ENCODE measurements at regions not wholly inside any gene's neighbourhood (a gene's known extent, or its start where the extent isn't known, plus 50 kb on each side); places are given as distances from the start of the nearest gene placed in this dataset.

- TF ChIP-seq REST (IDR thresholded peaks at IDR 0.05; ENCODE audit: low read depth) (no peak), TAF1 (IDR thresholded peaks at IDR 0.05; ENCODE audit: low read depth) (no peak), EGR1 (IDR thresholded peaks at IDR 0.05) (no peak), ZBTB7A (IDR thresholded peaks at IDR 0.05; ENCODE audit: low read depth) (no peak), TCF12 (IDR thresholded peaks at IDR 0.05; ENCODE audit: low read depth) (no peak), YY1 (IDR thresholded peaks at IDR 0.05; ENCODE audit: low read depth) (no peak), FOXM1 (IDR thresholded peaks at IDR 0.05; ENCODE audit: borderline replicate concordance, low read depth) (no peak), CREB1 (IDR thresholded peaks at IDR 0.05; ENCODE audit: low read depth) (no peak), EP300 (IDR thresholded peaks at IDR 0.05; ENCODE audit: borderline replicate concordance) (no peak), CEBPB (IDR thresholded peaks at IDR 0.05) (no peak), RAD21 (IDR thresholded peaks at IDR 0.05; ENCODE audit: low read depth) (no peak), USF1 (IDR thresholded peaks at IDR 0.05) (no peak), TEAD4 (IDR thresholded peaks at IDR 0.05) (no peak), MAX (IDR thresholded peaks at IDR 0.05) (no peak), NFIC (IDR thresholded peaks at IDR 0.05) (no peak)
Observed at GRCh38 chr6:2497922-2498623, 252.6 kb downstream of the MYLK4 start.

GRCh38 chr6:2496291-2496690 lies 250.9 kb upstream of the GMDS start:
- no peak for TF ChIP-seq MAX (IDR thresholded peaks at IDR 0.05)
- no peak for TF ChIP-seq TEAD4 (IDR thresholded peaks at IDR 0.05)
- TF ChIP-seq CREB1 (IDR thresholded peaks at IDR 0.05; ENCODE audit: low read depth) = no peak
- no peak for TF ChIP-seq TCF12 (IDR thresholded peaks at IDR 0.05; ENCODE audit: low read depth)
- no peak for TF ChIP-seq FOXM1 (IDR thresholded peaks at IDR 0.05; ENCODE audit: borderline replicate concordance, low read depth)
- no peak for TF ChIP-seq TAF1 (IDR thresholded peaks at IDR 0.05; ENCODE audit: low read depth)
- no peak for TF ChIP-seq RAD21 (IDR thresholded peaks at IDR 0.05; ENCODE audit: low read depth)
- no peak for TF ChIP-seq USF1 (IDR thresholded peaks at IDR 0.05)
- no peak for TF ChIP-seq YY1 (IDR thresholded peaks at IDR 0.05; ENCODE audit: low read depth)
- no peak for TF ChIP-seq ZBTB7A (IDR thresholded peaks at IDR 0.05; ENCODE audit: low read depth)
- no peak for TF ChIP-seq EGR1 (IDR thresholded peaks at IDR 0.05)
- TF ChIP-seq REST (IDR thresholded peaks at IDR 0.05; ENCODE audit: low read depth) = no peak
- TF ChIP-seq NFIC (IDR thresholded peaks at IDR 0.05) = no peak
- no peak for TF ChIP-seq EP300 (IDR thresholded peaks at IDR 0.05; ENCODE audit: borderline replicate concordance)
- no peak for TF ChIP-seq CEBPB (IDR thresholded peaks at IDR 0.05)

- no peak for TF ChIP-seq NFIC (IDR thresholded peaks at IDR 0.05)
- TF ChIP-seq RAD21 (IDR thresholded peaks at IDR 0.05; ENCODE audit: low read depth) = no peak
- TF ChIP-seq TAF1 (IDR thresholded peaks at IDR 0.05; ENCODE audit: low read depth) = no peak
- TF ChIP-seq CEBPB (IDR thresholded peaks at IDR 0.05) = no peak
- TF ChIP-seq ZBTB7A (IDR thresholded peaks at IDR 0.05; ENCODE audit: low read depth) = no peak
- TF ChIP-seq TEAD4 (IDR thresholded peaks at IDR 0.05) = no peak
- TF ChIP-seq EGR1 (IDR thresholded peaks at IDR 0.05) = no peak
- no peak for TF ChIP-seq TCF12 (IDR thresholded peaks at IDR 0.05; ENCODE audit: low read depth)
- TF ChIP-seq REST (IDR thresholded peaks at IDR 0.05; ENCODE audit: low read depth) = no peak
- no peak for TF ChIP-seq EP300 (IDR thresholded peaks at IDR 0.05; ENCODE audit: borderline replicate concordance)
- TF ChIP-seq YY1 (IDR thresholded peaks at IDR 0.05; ENCODE audit: low read depth) = no peak
- TF ChIP-seq CREB1 (IDR thresholded peaks at IDR 0.05; ENCODE audit: low read depth) = no peak
- no peak for TF ChIP-seq FOXM1 (IDR thresholded peaks at IDR 0.05; ENCODE audit: borderline replicate concordance, low read depth)
- no peak for TF ChIP-seq USF1 (IDR thresholded peaks at IDR 0.05)
- no peak for TF ChIP-seq MAX (IDR thresholded peaks at IDR 0.05)
Observed at GRCh38 chr6:2492686-2493523, 247.5 kb upstream of the GMDS start.
